ENCODE measurements at regions not wholly inside any gene's neighbourhood (a gene's known extent, or its start where the extent isn't known, plus 50 kb on each side); places are given as distances from the start of the nearest gene placed in this dataset.

- H3K9me3 ChIP-seq (replicated peaks in 1 of 3), result no peaks in the 10 kb centered on the region
- H3K4me3 ChIP-seq, result no peak overlapping the region
- H3K27ac ChIP-seq, result no peak overlapping the region
- no peak for DNase-seq
- no peaks in the 10 kb centered on the region for H3K27me3 ChIP-seq
- no peaks in the 10 kb centered on the region for H3K36me3 ChIP-seq (replicated peaks in 1 of 2)
- WGBS, 4 donors, result 82 to 93% (median 84%) methylated on average over 13 to 18 of the region's 18 CpGs
- intact Hi-C loops (cut with DNase I), result no loop called here
- H3K4me1 ChIP-seq (replicated peaks in 1 of 2), result no peaks in the 10 kb centered on the region
- no peak for TF ChIP-seq POLR2A (IDR thresholded peaks at IDR 0.05)
- TF ChIP-seq CTCF (IDR thresholded peaks at IDR 0.05), result no peak
Observed at GRCh38 chr2:120886534-120887319, 151.1 kb downstream of the GLI2 start.

GRCh38 chr2:120887320-120887697, 151.6 kb downstream of the GLI2 start:
- no peak overlapping the region for H3K4me3 ChIP-seq
- intact Hi-C loops (cut with DNase I), result no loop called here
- H3K27ac ChIP-seq, result no peak overlapping the region
- WGBS, 4 donors, result 84 to 89% (median 87%) methylated on average over 10 to 11 of the region's 11 CpGs
- H3K4me1 ChIP-seq (replicated peaks in 1 of 2), result no peaks in the 10 kb centered on the region
- no peak for TF ChIP-seq POLR2A (IDR thresholded peaks at IDR 0.05)
- no peak for TF ChIP-seq CTCF (IDR thresholded peaks at IDR 0.05)
- H3K27me3 ChIP-seq, result no peaks in the 10 kb centered on the region
- no peaks in the 10 kb centered on the region for H3K36me3 ChIP-seq (replicated peaks in 1 of 2)
- no peaks in the 10 kb centered on the region for H3K9me3 ChIP-seq (replicated peaks in 1 of 3)
- no peak for DNase-seq

DNA sequence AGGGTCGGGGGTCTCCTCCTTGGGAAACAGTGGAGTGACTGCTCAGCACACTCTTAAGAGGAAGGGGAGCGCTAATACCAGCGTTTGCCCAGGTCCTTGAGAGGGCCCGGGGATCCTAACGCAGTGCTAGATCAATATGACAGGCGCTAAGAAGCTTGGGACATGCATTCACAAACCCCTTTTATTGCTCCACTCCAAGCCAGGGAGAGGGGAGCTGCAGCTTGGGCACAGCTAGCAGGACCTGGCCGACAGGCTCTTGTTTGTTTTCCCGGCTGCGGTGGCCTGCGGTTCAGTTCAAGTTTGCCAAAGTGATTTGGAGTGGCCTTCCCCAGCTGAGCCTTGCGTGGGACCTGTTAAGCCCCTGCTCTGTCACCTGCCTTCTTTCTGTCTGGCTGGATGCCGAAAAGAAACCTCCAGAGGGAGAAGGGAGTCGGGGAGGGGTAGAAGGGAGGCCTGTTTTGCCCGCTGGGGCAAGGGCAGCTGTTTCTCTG, 152.1 kb downstream of the GLI2 start:
- DNase-seq, result no peak
- Histone ChIP-seq H3K9me3 (replicated peaks in 1 of 3) (no peaks in the 10 kb centered on the region), H3K4me1 (replicated peaks in 1 of 2) (peaks cover 0 to 1% of the 10 kb centered on the region in 2 donors), H3K27me3 (no peaks in the 10 kb centered on the region), H3K27ac (no peak overlapping the region), H3K36me3 (replicated peaks in 1 of 2) (no peaks in the 10 kb centered on the region), H3K4me3 (no peak overlapping the region)
- no peak for TF ChIP-seq POLR2A (IDR thresholded peaks at IDR 0.05)
- no peak for TF ChIP-seq CTCF (IDR thresholded peaks at IDR 0.05)
- intact Hi-C loops (cut with DNase I), result no loop called here
- 80 to 90% (median 89%) methylated on average over 14 of the region's 14 CpGs for WGBS, 4 donors

GRCh38 chr2:120888851-120889250, 153.2 kb downstream of the GLI2 start:
- no peak for DNase-seq
- H3K9me3 ChIP-seq (replicated peaks in 1 of 3), result no peaks in the 10 kb centered on the region
- no peak for TF ChIP-seq POLR2A (IDR thresholded peaks at IDR 0.05)
- H3K4me3 ChIP-seq, result no peak overlapping the region
- no peaks in the 10 kb centered on the region for H3K27me3 ChIP-seq
- no peaks in the 10 kb centered on the region for H3K36me3 ChIP-seq (replicated peaks in 1 of 2)
- 92 to 95% (median 94%) methylated on average over 10 of the region's 10 CpGs for WGBS, 4 donors
- peaks cover 0 to 4% of the 10 kb centered on the region in 2 donors for H3K4me1 ChIP-seq (replicated peaks in 1 of 2)
- intact Hi-C loops (cut with DNase I), result no loop called here
- H3K27ac ChIP-seq, result no peak overlapping the region

- Histone ChIP-seq H3K27ac (no peak overlapping the region), H3K27me3 (no peaks in the 10 kb centered on the region), H3K4me1 (replicated peaks in 1 of 2) (peaks cover 0 to 4% of the 10 kb centered on the region in 2 donors), H3K9me3 (replicated peaks in 1 of 3) (no peaks in the 10 kb centered on the region), H3K36me3 (replicated peaks in 1 of 2) (no peaks in the 10 kb centered on the region), H3K4me3 (no peak overlapping the region)
- WGBS, 4 donors, result 88 to 91% (median 90%) methylated on average over 3 of the region's 3 CpGs
- no peak for DNase-seq
- intact Hi-C loops (cut with DNase I), result no loop called here
- TF ChIP-seq POLR2A (IDR thresholded peaks at IDR 0.05) (no peak), CTCF (IDR thresholded peaks at IDR 0.05) (no peak)
Observed at GRCh38 chr2:120889936-120890335, 154.3 kb downstream of the GLI2 start.
